NCI-H1105 treated with DMSO at 0.1 percent for 48 hours (cell line): ENCODE measurements at regions not wholly inside any gene's neighbourhood (a gene's known extent, or its start where the extent isn't known, plus 50 kb on each side); places are given as distances from the start of the nearest gene placed in this dataset.
A peak's percentile ranks its signal among the peaks of the same experiment; 100 is the strongest.

Experiments used
- DNase-seq: peaks from one replicate; lab custom pipeline; 2025; lab: John Stamatoyannopoulos, UW

DNA sequence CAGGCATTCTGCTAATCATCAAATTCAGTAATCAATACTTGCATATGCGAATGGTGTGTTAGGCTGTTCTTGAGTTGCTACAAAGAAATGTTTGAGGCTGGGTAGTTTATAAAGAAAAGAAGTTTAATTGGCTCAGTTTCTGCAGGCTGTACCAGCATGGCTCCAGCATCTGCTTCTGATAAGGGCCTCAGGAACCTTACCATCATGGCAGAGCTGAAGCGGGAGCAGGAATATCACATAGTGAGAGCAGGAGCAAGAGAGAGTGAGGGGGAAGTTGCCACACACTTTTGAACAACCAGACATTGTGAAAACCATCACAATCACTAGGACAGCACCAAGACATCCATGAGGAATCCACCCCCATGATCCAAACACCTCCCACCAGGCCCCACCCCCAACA is 344.7 kb upstream of the FAM241A start:
- DNase-seq = no peak

- DNase-seq = no peak
These were observed 343.1 kb upstream of the FAM241A start for GRCh38 chr4:111802191-111802590.

DNA sequence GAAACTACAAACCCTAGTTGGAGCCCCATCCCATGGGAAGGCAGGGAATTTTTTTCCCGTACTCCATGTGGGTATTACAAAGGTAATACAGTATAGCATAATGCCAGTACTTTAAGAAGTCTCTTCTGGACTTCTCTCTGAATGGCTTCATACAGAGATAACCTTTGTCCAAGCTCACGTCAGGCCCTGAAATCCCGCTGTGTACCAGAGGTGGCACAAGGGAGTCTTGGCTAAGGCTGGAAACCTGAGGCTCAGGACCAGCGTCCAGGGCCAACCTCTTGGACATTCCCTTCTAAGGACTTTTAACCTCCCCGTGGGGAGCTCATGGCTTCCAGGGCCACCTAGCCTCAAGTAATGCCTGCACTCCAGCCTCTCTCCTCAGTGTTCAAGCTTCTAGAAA is 338.9 kb upstream of the FAM241A start:
- DNase-seq = no peak

- DNase-seq = no peak
These were observed 337.7 kb upstream of the FAM241A start for GRCh38 chr4:111807576-111807975.

- no peak for DNase-seq
These were observed 337.1 kb upstream of the FAM241A start for GRCh38 chr4:111808174-111808573.

DNA sequence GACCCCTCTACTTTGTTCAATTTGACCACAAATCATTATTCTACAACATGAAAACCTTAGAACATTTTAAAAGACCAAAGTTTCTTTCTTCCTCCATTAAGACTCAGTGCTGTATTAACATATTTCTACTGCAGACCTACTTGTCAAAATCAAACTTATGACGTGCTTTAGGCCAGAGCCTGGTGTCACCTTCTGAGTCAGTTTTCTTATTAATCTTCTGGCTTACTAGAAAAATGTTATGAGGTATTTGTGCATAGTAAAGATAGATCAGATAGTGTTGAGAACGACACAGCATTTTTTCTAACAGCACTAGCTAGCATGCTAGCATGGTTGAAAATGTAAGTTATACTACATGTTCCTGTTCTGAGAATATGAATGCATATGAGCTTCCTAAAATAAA is 333.6 kb upstream of the FAM241A start:
- DNase-seq = no peak

DNA sequence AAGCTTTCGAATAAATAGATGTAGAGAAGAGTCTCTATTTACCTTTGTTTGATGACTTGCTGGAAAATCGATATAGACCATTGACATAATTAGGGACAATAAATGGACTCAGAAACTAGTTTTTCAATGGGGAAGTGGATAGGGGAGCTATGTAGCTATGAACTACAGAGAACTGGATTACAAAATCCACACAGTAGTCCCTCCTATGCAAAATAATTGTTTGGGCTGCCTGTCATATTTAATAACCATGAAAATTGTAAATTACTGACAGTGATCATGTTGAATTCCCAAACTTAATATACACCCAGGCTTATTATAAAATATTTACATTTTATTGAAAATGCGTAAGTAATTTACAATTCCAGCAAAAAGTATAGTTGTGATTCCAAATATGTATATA is 333.1 kb upstream of the FAM241A start:
- no peak for DNase-seq

DNA sequence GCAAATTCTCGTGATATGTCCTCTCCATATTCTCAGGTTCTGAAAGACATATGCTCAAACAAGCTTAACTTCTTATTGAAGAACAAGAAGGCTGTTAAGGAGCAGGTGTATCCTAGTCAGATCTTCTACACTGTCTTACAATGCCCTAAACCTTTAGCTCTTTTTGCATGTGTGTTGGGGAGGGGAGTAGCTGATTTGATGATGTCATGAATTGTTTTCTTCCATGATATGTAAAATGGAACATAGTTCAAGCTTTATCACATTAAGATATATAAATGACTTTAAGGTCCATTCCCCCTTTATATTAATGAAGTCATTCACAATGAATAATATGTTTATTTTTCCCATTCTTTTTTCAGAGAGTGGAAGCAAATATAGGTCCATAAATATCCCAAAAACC is 332.5 kb upstream of the FAM241A start:
- no peak for DNase-seq

- peak; percentile 7 for DNase-seq
These were observed 331.6 kb upstream of the FAM241A start for GRCh38 chr4:111813555-111814140.

DNA sequence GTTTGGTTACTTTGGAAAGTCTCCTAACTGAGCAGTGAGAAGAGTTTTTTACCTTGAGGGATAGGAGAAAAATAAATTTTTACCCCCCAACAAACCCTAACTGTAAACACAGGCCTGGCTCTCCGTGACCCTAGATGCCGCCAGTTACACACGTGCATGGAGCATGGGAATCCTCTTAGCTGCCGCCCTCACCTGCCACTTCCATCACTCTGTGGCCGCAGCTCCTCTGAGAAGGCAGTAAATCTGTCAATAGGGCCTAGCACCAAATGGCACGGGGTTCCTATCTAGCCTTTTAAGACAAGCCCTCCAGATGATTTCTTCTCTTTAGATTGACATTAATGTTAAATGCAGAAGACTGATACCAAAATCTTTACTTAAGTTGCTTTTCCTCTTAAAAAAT is 330.3 kb upstream of the FAM241A start:
- DNase-seq = no peak

GRCh38 chr4:111821342-111821741 is 323.9 kb upstream of the FAM241A start:
- DNase-seq = no peak

- no peak for DNase-seq
These were observed 308.7 kb upstream of the FAM241A start for GRCh38 chr4:111836601-111837000.

GRCh38 chr4:111837761-111838160 is 307.5 kb upstream of the FAM241A start:
- DNase-seq = no peak

DNA sequence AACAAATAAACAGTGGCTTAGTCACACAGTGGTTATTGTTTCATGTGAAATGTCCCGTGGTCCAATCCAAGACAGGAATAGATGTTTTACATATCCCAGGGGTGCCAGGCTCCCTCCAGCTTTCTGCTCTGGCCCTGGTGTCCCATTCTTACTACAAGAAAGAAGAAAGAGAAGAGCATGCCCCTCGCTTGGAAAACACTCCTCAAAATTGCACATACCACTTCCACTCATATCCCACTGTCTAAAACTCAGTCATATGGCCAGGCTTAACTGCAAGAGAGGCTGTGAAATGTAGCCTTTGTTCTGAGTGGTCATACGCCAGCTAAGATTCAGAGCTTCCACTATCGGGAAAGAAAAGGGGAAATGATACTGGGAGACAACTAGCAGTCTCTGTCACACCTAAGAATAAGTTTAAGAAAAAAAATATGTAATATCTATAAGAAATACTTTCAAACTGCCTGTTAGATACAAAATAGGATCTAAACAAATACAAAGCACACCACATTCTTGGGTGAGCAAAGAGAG is 306.8 kb upstream of the FAM241A start:
- DNase-seq = no peak

DNA sequence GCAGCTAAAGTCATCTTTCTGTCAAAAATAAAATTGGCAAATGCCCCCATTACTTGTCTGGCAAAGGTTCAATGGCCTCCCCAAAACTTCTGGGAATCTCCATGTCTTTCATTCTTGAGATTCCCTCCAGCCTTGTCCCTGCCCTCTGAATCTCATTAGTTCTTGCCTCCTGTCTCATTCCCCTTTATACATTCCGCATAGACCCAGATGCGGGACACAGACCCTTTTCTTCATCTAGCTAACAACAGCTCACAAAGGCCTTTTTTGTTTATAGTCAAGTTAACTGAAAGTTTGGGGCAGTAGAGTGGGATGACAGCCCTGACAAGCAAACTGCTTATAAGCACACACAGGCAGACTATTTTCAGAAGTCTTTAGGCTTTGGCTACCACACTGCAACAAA is 306.1 kb upstream of the FAM241A start:
- DNase-seq = no peak

DNA sequence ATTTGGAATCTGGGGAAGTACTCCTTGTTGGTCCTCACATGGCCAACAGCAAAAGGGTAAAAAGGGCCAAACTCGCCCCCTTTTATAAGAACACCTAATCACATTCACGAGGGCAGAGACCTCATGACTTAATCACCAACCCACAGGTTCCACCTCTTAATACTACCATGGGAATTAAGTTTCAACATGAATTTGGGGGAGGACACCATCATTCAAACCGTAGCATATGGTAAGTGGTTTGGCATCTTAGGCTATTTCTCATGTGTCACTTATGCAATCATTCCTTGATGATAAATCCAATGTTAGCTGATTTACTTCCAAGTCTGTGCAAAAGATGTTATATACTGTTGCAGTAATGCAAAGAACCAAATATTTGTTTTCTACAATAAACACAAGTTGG is 302.9 kb upstream of the FAM241A start:
- DNase-seq = no peak

DNA sequence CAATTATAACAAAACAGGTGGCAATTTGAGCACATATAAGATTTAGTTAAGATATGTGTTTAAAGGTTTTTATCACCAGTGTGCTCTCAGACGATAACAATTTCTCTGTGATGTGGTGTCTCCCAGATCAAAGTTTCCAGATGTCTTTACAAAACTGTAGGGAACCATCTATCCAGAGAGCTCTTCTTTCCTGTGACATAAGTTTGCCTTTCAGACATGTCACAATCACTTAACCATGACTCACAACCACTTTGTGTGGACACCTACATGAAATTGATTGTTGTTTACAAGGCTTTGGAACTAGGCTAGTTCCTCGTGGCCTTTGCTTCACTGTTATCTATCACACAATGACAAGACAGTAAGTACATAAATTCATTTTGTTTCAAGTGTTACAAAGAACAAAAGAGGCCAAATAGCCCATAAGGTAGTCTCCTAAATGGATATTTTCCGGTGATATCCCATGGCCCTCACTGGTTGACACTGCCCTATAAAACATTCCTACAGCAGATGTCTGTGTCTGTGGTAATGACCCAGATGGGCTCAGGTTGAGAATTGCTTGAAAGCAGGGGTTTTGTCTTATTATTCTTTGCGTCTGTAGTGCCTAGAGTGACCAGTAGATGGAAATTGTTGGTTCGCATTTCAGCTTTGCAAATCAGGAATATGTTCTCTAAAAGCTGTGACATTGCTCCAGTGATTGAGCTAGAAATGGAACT is 297.8 kb upstream of the FAM241A start:
- no peak for DNase-seq

GRCh38 chr4:111849746-111850284 is 295.4 kb upstream of the FAM241A start:
- DNase-seq = no peak

DNA sequence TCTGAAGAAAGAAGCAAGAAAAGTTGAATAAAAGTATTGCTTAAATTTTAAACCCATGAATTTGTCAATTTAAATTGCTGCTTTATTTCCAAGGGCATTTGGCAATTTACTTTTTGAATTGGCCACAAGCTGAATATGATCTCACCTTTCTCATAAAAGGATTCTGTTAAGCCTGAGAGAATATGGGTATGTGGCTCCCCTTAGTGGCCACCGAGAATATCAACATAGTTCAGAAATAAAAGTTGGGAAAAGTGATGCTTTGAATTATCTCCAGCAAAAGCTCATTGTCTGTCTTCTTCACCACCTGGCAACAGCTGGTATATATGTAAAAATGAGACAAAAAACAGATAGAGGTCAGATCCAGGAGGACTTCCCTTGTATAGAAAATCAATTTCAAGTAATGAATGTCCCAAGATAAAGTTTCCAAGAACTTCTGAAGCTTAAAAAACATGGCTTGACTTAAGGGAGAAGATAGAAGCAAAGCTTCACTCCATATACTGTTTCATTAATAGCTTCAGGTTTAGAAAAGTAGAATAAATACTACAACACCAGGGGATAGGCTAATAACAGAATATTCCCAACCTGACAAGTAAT is 290.7 kb upstream of the FAM241A start:
- peak; percentile 1 for DNase-seq

GRCh38 chr4:111855308-111855707 is 289.9 kb upstream of the FAM241A start:
- DNase-seq = no peak

- no peak for DNase-seq
These were observed 281.2 kb upstream of the FAM241A start for GRCh38 chr4:111864066-111864465.

DNA sequence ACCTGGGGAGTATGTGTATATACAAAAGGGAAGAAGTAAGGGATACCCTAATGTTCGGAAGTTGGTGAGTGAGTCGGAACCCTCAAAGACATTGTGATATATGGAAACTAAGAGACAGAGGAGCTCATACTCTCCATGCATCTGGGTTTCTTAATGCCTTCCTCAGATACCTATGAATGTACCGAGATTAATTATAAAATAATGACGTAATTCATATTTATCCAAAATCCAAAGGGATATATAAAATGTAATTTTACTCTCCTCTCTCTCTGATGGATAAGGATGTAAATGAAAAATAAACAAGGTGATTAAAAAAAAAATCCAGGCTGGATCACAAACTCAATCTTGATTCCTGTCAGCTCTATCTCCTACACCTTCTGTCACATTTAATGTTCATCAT is 275.9 kb upstream of the FAM241A start:
- no peak for DNase-seq

GRCh38 chr4:111871802-111872201 is 273.5 kb upstream of the FAM241A start:
- DNase-seq = no peak
